Upper lobe of right lung (tissue), 1 donor: ENCODE measurements at regions not wholly inside any gene's neighbourhood (a gene's known extent, or its start where the extent isn't known, plus 50 kb on each side); places are given as distances from the start of the nearest gene placed in this dataset.

Experiments used
- ATAC-seq: fragments of 200-7000 bp; cut with Tn5 transposase; one replicate; pipeline ENCODE4 v1.9.1; 2020; ENCODE audit warnings: mild to moderate bottlenecking, moderate library complexity
- DNase-seq: peaks from one replicate; pipeline ENCODE4 v3.0.0-alpha.2; 2020
- H3K27ac ChIP-seq: fragments of 200-600 bp; one replicate; pipeline ENCODE4 v1.8.0; 2022
- H3K27me3 ChIP-seq: fragments of 200-600 bp; one replicate; pipeline ENCODE4 v1.8.0; 2022; ENCODE audit warnings: mild to moderate bottlenecking
- H3K36me3 ChIP-seq: fragments of 200-600 bp; one replicate; pipeline ENCODE4 v1.8.0; 2022
- H3K4me1 ChIP-seq: fragments of 200-600 bp; one replicate; pipeline ENCODE4 v1.8.0; 2022
- H3K4me3 ChIP-seq: fragments of 200-600 bp; one replicate; pipeline ENCODE4 v1.8.0; 2022; ENCODE audit warnings: mild to moderate bottlenecking
- H3K9me3 ChIP-seq: fragments of 200-600 bp; one replicate; pipeline ENCODE4 v1.8.0; 2022
- intact Hi-C: fragments of 100-400 bp; cut with DNase I; formaldehyde crosslinking; loops from one replicate; pipeline ENCODE4 v1.11.0; 2022
- TF ChIP-seq, protein P1 (sequence below): fragments of 200-600 bp; IDR thresholded peaks from one replicate; pipeline ENCODE4 v1.8.0; 2022; ENCODE audit warnings: antibody characterized with exemption
- donor health status: DM: no; HTN: yes; CAD: no; lungs with severe emphysema.

DNA sequence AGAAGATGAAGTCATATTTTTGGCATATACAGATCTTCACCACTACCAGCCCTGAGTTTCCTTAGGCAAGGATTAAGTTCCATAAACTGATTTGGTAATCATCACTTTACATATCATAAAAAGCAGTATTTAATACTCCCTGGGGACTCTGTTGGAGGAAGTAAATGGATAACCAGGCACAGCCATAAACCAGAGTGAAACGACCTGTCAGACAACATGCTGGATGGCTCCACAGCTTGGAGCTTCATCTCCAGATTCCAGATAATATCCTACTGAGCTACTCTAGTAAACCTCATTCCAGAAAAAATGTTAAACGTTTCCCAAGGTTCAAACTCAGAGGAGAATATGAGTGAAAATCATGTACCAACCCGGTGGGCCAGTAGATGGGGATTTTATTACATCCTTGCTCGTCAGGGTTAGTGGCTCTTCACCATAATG lies 109.2 kb downstream of the BASP1 start:
- DNase-seq (no peak), ATAC-seq (no peak)
- Histone ChIP-seq H3K27ac (no peak overlapping the region), H3K27me3 (no peaks in the 10 kb centered on the region), H3K36me3 (no peaks in the 10 kb centered on the region), H3K4me3 (no peak overlapping the region), H3K4me1 (no peaks in the 10 kb centered on the region), H3K9me3 (no peaks in the 10 kb centered on the region)
- TF ChIP-seq, protein P1, sequence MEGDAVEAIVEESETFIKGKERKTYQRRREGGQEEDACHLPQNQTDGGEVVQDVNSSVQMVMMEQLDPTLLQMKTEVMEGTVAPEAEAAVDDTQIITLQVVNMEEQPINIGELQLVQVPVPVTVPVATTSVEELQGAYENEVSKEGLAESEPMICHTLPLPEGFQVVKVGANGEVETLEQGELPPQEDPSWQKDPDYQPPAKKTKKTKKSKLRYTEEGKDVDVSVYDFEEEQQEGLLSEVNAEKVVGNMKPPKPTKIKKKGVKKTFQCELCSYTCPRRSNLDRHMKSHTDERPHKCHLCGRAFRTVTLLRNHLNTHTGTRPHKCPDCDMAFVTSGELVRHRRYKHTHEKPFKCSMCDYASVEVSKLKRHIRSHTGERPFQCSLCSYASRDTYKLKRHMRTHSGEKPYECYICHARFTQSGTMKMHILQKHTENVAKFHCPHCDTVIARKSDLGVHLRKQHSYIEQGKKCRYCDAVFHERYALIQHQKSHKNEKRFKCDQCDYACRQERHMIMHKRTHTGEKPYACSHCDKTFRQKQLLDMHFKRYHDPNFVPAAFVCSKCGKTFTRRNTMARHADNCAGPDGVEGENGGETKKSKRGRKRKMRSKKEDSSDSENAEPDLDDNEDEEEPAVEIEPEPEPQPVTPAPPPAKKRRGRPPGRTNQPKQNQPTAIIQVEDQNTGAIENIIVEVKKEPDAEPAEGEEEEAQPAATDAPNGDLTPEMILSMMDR, result no peak
- intact Hi-C loops, result no loop called here

DNA sequence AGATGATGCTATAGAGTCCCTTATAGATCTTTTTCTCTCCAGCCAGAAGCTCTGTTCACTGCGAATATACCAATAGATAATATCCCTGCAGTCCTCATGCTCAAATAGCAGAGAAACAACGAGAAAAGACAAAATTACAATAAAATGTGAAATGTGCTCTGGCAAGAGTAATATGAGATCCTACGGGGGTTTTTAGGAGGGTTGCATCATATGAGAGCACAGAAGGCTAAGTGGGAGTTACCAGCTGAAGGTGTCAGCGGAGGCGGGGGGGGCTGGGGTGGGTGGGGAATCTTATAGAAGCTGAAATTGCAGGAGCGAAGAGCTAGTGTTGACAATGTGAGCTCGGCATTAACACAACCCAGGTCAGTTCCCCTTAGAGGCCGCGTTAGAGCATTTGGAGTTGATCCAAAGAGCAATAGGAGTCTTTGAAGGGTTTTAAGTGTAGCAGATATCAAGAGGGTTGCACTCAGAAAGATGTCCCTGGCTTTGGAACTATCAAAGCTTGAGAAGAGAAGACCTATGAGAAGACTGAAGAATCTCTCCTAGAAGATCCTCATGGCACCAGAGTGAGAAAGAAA lies 109.7 kb downstream of the BASP1 start:
- intact Hi-C loops, result no loop called here

DNA sequence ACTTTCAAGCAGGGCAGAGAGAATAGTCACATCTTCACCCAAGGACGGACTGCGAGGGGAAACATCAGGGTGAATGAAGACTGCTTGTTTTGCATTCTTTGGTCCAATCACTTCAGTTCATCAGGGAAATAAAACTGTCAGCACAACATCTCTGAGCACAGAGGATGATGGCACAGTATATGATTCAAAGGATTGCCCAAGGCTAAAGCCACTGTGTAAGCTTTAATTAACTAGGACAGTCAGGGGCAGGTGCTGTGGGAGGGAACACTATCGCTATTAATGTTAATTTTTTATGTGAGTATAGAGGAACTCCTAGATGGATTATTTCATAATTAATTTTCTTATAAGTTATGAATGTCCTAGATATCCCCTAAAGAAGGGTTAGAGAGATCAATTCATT lies 112.1 kb downstream of the BASP1 start:
- Histone ChIP-seq H3K36me3 (no peaks in the 10 kb centered on the region), H3K27ac (no peak overlapping the region), H3K4me1 (no peaks in the 10 kb centered on the region), H3K27me3 (no peaks in the 10 kb centered on the region), H3K4me3 (no peak overlapping the region), H3K9me3 (no peaks in the 10 kb centered on the region)
- DNase-seq (no peak), ATAC-seq (no peak)
- TF ChIP-seq, protein P1, result no peak
- intact Hi-C loops, result no loop called here

More for the DNA sequence above, 109.7 kb downstream of the BASP1 start:
- Histone ChIP-seq H3K27me3 (no peaks in the 10 kb centered on the region), H3K27ac (no peak overlapping the region), H3K4me1 (no peaks in the 10 kb centered on the region), H3K9me3 (no peaks in the 10 kb centered on the region), H3K36me3 (no peaks in the 10 kb centered on the region), H3K4me3 (no peak overlapping the region)
- DNase-seq (no peak), ATAC-seq (no peak)
- TF ChIP-seq, protein P1, result no peak

DNA sequence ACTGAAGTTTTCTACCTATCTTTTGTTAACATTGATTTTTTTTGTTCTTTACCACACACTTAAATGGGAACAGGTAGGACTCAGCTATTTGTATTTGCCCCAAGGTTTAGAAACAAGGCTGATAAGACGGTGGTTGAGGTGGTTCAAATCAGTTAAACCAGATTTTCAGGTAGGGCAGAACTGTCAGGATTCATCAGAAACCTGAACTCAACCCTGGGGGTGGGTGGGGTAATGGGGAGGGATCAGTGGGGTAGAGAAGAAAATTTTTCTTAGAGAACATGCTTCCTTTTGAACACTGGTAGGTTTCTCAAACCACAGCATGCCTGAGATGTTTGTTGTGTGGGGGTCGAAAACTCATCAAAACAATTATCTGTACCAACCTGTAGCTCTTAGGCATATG lies 113.0 kb downstream of the BASP1 start:
- no peak for ATAC-seq

DNA sequence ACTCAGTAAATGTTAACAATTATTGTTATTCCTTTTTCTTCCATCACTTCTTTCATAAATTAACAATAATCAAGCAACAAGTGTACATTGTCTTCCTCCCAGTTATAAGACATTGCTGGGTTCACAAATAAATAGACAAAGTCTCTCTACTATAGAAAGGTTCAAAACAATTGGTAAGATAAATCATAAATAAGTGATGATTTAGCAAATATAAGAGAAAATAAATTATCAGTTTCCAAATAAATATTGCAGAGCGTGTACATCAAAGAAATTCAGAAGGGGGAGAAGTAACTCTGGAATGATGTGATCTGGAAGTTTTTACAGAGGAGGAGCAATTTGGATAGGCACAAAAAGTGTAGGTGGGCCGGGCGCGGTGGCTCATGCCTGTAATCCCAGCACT lies 114.2 kb downstream of the BASP1 start:
- Histone ChIP-seq H3K27me3 (no peaks in the 10 kb centered on the region), H3K4me1 (no peaks in the 10 kb centered on the region), H3K27ac (no peak overlapping the region), H3K4me3 (no peak overlapping the region), H3K36me3 (no peaks in the 10 kb centered on the region), H3K9me3 (no peaks in the 10 kb centered on the region)
- no peak for ATAC-seq
- intact Hi-C loops, result no loop called here
- TF ChIP-seq, protein P1, result no peak
- no peak for DNase-seq

More for the DNA sequence above, 113.0 kb downstream of the BASP1 start:
- no peaks in the 10 kb centered on the region for H3K4me1 ChIP-seq
- H3K36me3 ChIP-seq, result no peaks in the 10 kb centered on the region
- intact Hi-C loops, result no loop called here
- H3K27me3 ChIP-seq, result no peaks in the 10 kb centered on the region
- no peak overlapping the region for H3K4me3 ChIP-seq
- H3K27ac ChIP-seq, result no peak overlapping the region
- no peaks in the 10 kb centered on the region for H3K9me3 ChIP-seq
- no peak for DNase-seq
- TF ChIP-seq, protein P1, result no peak

DNA sequence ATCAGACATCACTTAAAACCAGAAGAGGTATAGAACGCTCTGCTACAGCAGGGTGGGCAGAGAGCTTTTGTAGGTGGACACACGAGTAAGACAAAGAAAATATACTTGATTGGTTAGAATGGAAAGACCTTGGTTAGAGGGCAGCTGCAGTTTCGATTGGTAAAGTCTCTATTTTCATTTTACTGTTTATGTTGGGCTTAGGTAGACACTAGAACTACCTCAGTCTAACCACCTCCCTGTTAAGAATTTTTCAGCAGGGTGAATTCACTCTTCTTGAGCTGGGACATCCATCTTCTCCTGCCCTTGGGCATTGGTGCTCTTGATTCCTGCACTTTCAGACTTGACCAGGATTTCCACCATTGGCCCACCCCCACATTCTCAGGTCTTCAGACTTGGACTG lies 116.3 kb downstream of the BASP1 start:
- TF ChIP-seq, protein P1, result no peak
- Histone ChIP-seq H3K27ac (no peak overlapping the region), H3K4me3 (no peak overlapping the region), H3K36me3 (no peaks in the 10 kb centered on the region), H3K9me3 (no peaks in the 10 kb centered on the region), H3K4me1 (no peaks in the 10 kb centered on the region), H3K27me3 (no peaks in the 10 kb centered on the region)
- DNase-seq (no peak), ATAC-seq (no peak)
- intact Hi-C loops, result no loop called here
